GM12878 (cell line): ENCODE measurements at regions not wholly inside any gene's neighbourhood (a gene's known extent, or its start where the extent isn't known, plus 50 kb on each side); places are given as distances from the start of the nearest gene placed in this dataset.

ENCODE experiments used
- ATAC-seq: fragments of 200-7000 bp; cut with Tn5 transposase; 3 replicates; pipeline ENCODE4 v1.9.1; 2020; ENCODE audit warnings: mild to moderate bottlenecking, moderate library complexity
- BruUV-seq: library from RNA; stranded (reverse); fragments of 400-500 nt; replicated peaks from 2 replicates; lab custom pipeline; 2021; lab: Mats Ljungman, UMichigan
- CTCF ChIA-PET: fragments of 300-600 bp; sonication (Branson Sonifier 250); formaldehyde crosslinking; extraction: SDS; loops from one replicate; lab custom pipeline; 2021; ENCODE audit warnings: inconsistent platforms; lab: Yijun Ruan, JAX
- POLR2A ChIA-PET: fragments of 350-600 bp; formaldehyde crosslinking; extraction: SDS; loops from one replicate; lab custom pipeline; 2021; ENCODE audit warnings: inconsistent platforms; lab: Charles Lee
- RAD21 ChIA-PET: fragments of 300-600 bp; sonication (Branson Sonifier 250); formaldehyde crosslinking; loops from one replicate; lab custom pipeline; 2023; ENCODE audit warnings: antibody characterized with exemption; ENCODE audit not compliant: unreplicated experiment; lab: Charles Lee
- SMC1A ChIA-PET: fragments of 300-600 bp; sonication (Branson Sonifier 250); formaldehyde crosslinking; loops from one replicate; lab custom pipeline; 2023; ENCODE audit not compliant: unreplicated experiment, uncharacterized antibody; lab: Charles Lee
- DNase-seq: peaks from one replicate; pipeline ENCODE4 v3.0.0-alpha.2; 2011; ENCODE audit warnings: low read depth, low spot score
- FAIRE-seq: peaks from 3 replicates; lab custom pipeline; 2011; peaks lifted over from hg19 to GRCh38; lab: Jason Lieb, UNC
- H2AFZ ChIP-seq: 2 replicates; pipeline ENCODE4 v1.6.0; 2011; ENCODE audit warnings: low read depth, low read length, control low read depth; ENCODE audit not compliant: control insufficient read depth
- H3K27ac ChIP-seq: 2 replicates; pipeline ENCODE4 v1.5.1; 2011; ENCODE audit warnings: control low read depth; ENCODE audit not compliant: control insufficient read depth, insufficient read depth
- H3K27me3 ChIP-seq, 2 experiments: replicated peaks in 1 of 2; 2 replicates each; pipeline versions ENCODE4 v1.6.0 to v1.6.1; 2011; ENCODE audit warnings: low read length in 1 of 2; ENCODE audit not compliant: control insufficient read depth in 2 of 2, insufficient read depth in 2 of 2
- H3K36me3 ChIP-seq, 2 experiments: 2 replicates each; pipeline ENCODE4 v1.5.1; 2011; ENCODE audit warnings: low read length in 1 of 2; ENCODE audit not compliant: control insufficient read depth in 2 of 2, insufficient read depth in 2 of 2
- H3K4me1 ChIP-seq: 2 replicates; pipeline ENCODE4 v1.6.1; 2011; ENCODE audit warnings: mild to moderate bottlenecking, low read length, moderate library complexity, mixed read lengths; ENCODE audit not compliant: control insufficient read depth, insufficient read depth
- H3K4me2 ChIP-seq: 2 replicates; pipeline ENCODE4 v1.6.0; 2011; ENCODE audit warnings: control low read depth; ENCODE audit not compliant: control insufficient read depth, insufficient read depth
- H3K4me3 ChIP-seq: fragments of 200-600 bp; sonication (generic); 2 replicates; pipeline ENCODE4 v1.5.1; 2016
- H3K79me2 ChIP-seq: 2 replicates; pipeline ENCODE4 v1.6.0; 2011; ENCODE audit warnings: low read length; ENCODE audit not compliant: control insufficient read depth, insufficient read depth
- H3K9ac ChIP-seq: 2 replicates; pipeline ENCODE4 v1.8.0; 2011; ENCODE audit warnings: low read length, control low read depth, mixed read lengths; ENCODE audit not compliant: control insufficient read depth, insufficient read depth
- H3K9me3 ChIP-seq: replicated peaks from 3 replicates; pipeline ENCODE4 v1.5.1; 2011; ENCODE audit warnings: mild to moderate bottlenecking, low read length; ENCODE audit not compliant: control insufficient read depth, insufficient read depth
- H4K20me1 ChIP-seq: 2 replicates; pipeline ENCODE4 v1.6.0; 2011; ENCODE audit not compliant: control insufficient read depth, insufficient read depth
- ASH2L ChIP-seq: fragments of 300-600, 200-600 bp; sonication (generic); IDR thresholded peaks from 2 replicates; pipeline ENCODE4 v1.6.1; 2017; ENCODE audit warnings: low read depth, mild to moderate bottlenecking, borderline replicate concordance
- EED ChIP-seq: sonication (generic); IDR thresholded peaks from 2 replicates; pipeline ENCODE4 v1.6.1; 2016; ENCODE audit warnings: antibody characterized with exemption, low read depth
- IKZF1 ChIP-seq: fragments of 450-650 bp; conservative IDR thresholded peaks from 2 replicates; pipeline ENCODE4 v1.6.1; 2017; ENCODE audit warnings: antibody characterized with exemption, mild to moderate bottlenecking
- MAX ChIP-seq: IDR thresholded peaks from 2 replicates; pipeline ENCODE4 v1.6.1; 2012; ENCODE audit warnings: low read depth, low read length, improper control_type of control experiment
- MEF2A ChIP-seq: IDR thresholded peaks from 2 replicates; pipeline ENCODE4 v1.6.1; 2011; ENCODE audit warnings: low read depth, mild to moderate bottlenecking, low read length, moderate library complexity; ENCODE audit not compliant: insufficient read depth
- NFIC ChIP-seq: IDR thresholded peaks from 2 replicates; pipeline ENCODE4 v1.6.1; 2012; ENCODE audit warnings: low read depth, mild to moderate bottlenecking, inconsistent platforms, low read length, moderate library complexity
- SMAD5 ChIP-seq: IDR thresholded peaks from 2 replicates; pipeline ENCODE4 v1.6.1; 2016; ENCODE audit warnings: antibody characterized with exemption, low read depth
- SMARCA5 ChIP-seq: fragments of 450-650 bp; IDR thresholded peaks from 2 replicates; pipeline ENCODE4 v1.6.1; 2017; ENCODE audit warnings: mild to moderate bottlenecking
- SP1 ChIP-seq: IDR thresholded peaks from one replicate; pipeline ENCODE4 v1.6.1; 2011; ENCODE audit warnings: low read depth, low read length
- TCF12 ChIP-seq: IDR thresholded peaks from 2 replicates; pipeline ENCODE4 v1.6.1; 2011; ENCODE audit warnings: low read depth, mild to moderate bottlenecking, low read length
- ZBTB4 ChIP-seq: fragments of 450-650 bp; formaldehyde crosslinking; IDR thresholded peaks from 2 replicates; pipeline ENCODE4 v1.4.0; 2022; ENCODE audit warnings: mild to moderate bottlenecking, moderate library complexity
- WGBS: methylation state at CpG from one replicate; pipeline ENCODE4 v1.1.6; 2016; ENCODE audit warnings: low lambda C conversion rate; ENCODE audit not compliant: insufficient replicate concordance, insufficient coverage; ENCODE audit errors: missing lambda C conversion rate; 5-methylcytosine and 5-hydroxymethylcytosine counted together
- in situ Hi-C: fragments of 300-500 bp; cut with MboI; formaldehyde crosslinking; loops from 9 replicates; pipeline ENCODE4 v1.14.3; 2018; ENCODE audit warnings: mixed read lengths
- intact Hi-C: fragments of 100-400 bp; cut with micrococcal nuclease; formaldehyde crosslinking; loops from one replicate; pipeline ENCODE4 v1.14.2; 2022; ENCODE audit not compliant: unreplicated experiment
- TF ChIP-seq, protein P1 (sequence below): fragments of 450-650 bp; IDR thresholded peaks from 2 replicates; pipeline ENCODE4 v1.6.1; 2017; ENCODE audit warnings: mild to moderate bottlenecking

- BruUV-seq, result no TSS peak
These were observed 320.0 kb upstream of the LRRC4C start for GRCh38 chr11:41779401-41779960.

More at GRCh38 chr11:41779401-41779960, 320.0 kb upstream of the LRRC4C start:
- TF ChIP-seq ASH2L (no peak), ZBTB4 (CRISPR knock-in tag) (no peak), IKZF1 (no peak), NFIC (no peak), EED (no peak), TCF12 (no peak), SP1 (no peak), SMARCA5 (no peak), MEF2A (no peak), SMAD5 (no peak), MAX (no peak)
- TF ChIP-seq, protein P1, sequence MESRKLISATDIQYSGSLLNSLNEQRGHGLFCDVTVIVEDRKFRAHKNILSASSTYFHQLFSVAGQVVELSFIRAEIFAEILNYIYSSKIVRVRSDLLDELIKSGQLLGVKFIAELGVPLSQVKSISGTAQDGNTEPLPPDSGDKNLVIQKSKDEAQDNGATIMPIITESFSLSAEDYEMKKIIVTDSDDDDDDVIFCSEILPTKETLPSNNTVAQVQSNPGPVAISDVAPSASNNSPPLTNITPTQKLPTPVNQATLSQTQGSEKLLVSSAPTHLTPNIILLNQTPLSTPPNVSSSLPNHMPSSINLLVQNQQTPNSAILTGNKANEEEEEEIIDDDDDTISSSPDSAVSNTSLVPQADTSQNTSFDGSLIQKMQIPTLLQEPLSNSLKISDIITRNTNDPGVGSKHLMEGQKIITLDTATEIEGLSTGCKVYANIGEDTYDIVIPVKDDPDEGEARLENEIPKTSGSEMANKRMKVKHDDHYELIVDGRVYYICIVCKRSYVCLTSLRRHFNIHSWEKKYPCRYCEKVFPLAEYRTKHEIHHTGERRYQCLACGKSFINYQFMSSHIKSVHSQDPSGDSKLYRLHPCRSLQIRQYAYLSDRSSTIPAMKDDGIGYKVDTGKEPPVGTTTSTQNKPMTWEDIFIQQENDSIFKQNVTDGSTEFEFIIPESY, result no peak
- TF ChIP-seq, all 136 proteins: peak for 0
- in situ Hi-C loops, result no loop called here
- RAD21 ChIA-PET, result interaction anchor here (0.6 kb wide), 1 partner anchor 331 kb away, joined by 3 read pairs; no protein-coding TSS in a partner anchor
- DNase-seq, result no peak
- no peaks in the 10 kb centered on the region for H3K79me2 ChIP-seq
- intact Hi-C loops, result no loop called here
- no peaks in the 10 kb centered on the region for H3K9me3 ChIP-seq
- no peaks in the 10 kb centered on the region for H4K20me1 ChIP-seq
- FAIRE-seq, result no peak
- H3K9ac ChIP-seq, result no peak overlapping the region
- no peaks in the 10 kb centered on the region for H3K27me3 ChIP-seq
- H2AFZ ChIP-seq, result no peak overlapping the region
- POLR2A ChIA-PET, result no interaction called here
- no peak overlapping the region for H3K4me3 ChIP-seq
- H3K4me1 ChIP-seq, result no peaks in the 10 kb centered on the region
- 0% methylated on average over 1 of the region's 1 CpG for WGBS
- no peak for ATAC-seq
- H3K36me3 ChIP-seq, result no peaks in the 10 kb centered on the region
- no peak overlapping the region for H3K27ac ChIP-seq
- CTCF ChIA-PET, result no interaction called here
- SMC1A ChIA-PET, result no interaction called here
- H3K4me2 ChIP-seq, result no peak overlapping the region
